ENCODE measurements at regions not wholly inside any gene's neighbourhood (a gene's known extent, or its start where the extent isn't known, plus 50 kb on each side); places are given as distances from the start of the nearest gene placed in this dataset.
"Not testable (repeated sequence)": the region's sequence is repeated elsewhere in the genome, so short reads cannot be mapped to it uniquely, and the experiment has no call there.

DNA sequence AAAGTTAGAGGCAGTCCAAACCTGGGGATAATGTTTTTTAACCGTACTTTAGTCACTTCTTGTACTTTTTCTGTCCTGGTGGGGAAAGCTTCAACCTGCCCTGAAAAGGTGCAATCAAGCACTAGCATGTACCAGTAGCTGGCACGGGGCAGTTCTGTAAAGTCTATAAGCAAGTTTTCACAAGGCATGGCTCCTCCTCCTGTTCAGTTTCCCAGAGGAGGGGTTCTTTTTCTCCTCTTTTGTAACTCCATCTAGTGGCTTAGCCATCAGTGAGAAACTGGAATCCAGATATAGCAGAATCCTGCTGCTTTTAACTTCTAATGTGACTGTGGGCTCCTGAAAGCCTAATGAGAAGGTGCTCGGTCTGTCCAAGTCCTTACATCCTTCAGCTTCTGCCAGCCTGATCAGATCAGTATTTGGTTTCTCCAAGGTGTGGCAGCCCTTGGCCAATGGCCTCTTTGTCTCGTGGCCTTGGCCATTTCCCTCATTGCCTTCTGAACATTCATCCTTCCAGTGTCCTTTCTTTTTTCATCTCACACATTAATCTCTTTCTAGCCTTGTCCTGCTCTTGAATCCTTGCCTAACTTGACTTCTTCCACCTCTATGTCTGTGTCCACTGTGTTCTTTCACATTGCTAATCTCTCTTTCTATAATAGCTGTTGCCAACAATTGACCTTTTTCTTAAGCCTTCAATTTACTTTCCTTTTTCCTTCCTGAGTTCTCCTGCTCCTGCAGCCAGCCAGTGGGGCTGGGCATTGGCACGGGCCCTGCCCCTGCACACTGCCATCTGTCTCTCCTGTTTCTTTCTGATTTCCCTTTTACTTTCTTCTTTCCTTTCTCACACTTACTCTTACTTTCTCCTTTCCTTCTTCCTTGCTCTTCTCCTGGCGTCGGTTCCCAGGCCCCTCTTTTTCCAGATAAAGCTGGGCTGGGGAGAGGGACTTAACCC is 222.0 kb upstream of the SYNCRIP start:
- Histone ChIP-seq H3K9ac (ENCODE audit: insufficient read length, low read depth) (no peak overlapping the region), H3K36me3 (ENCODE audit: insufficient read depth, insufficient read length, low read length) (no peaks in the 10 kb centered on the region), H3K4me1 (ENCODE audit: insufficient read depth, insufficient read length) (no peaks in the 10 kb centered on the region), H3K9me3 (ENCODE audit: insufficient read depth, low read length) (no peaks in the 10 kb centered on the region), H3K27me3 (ENCODE audit: insufficient read depth, insufficient read length) (no peaks in the 10 kb centered on the region), H3K4me3 (ENCODE audit: insufficient read length, low read depth) (no peak overlapping the region)
- DNase-seq (ENCODE audit: low read depth, low spot score), result no peak
- no peak for TF ChIP-seq SUZ12 (IDR thresholded peaks at IDR 0.05; ENCODE audit: extremely low read depth, insufficient read depth, insufficient read length)
- no peak for TF ChIP-seq ZNF274 (IDR thresholded peaks at IDR 0.05; ENCODE audit: low read depth, low read length)
- TF ChIP-seq YY1 (IDR thresholded peaks at IDR 0.05; ENCODE audit: insufficient read depth, insufficient read length), result no peak

DNA sequence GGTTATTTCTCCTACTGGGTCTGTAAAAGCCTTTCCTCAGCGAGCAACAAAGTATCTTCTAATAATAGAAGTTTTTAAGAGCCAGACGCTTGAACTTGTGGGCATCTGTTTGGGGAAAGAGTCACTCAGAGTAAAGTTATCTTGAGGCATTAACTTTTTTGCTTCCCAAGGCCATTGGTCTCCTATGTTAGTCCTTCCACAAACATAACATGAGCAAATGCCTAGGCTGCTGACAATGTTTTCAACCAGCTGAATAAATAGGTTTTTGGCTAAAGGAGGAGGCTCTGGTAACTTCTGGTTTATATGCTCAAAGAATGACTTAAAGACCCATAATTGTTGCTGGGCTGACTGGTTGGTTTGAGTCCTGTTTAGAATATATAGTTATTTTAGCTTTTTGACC is 213.5 kb upstream of the SYNCRIP start:
- TF ChIP-seq YY1 (IDR thresholded peaks at IDR 0.05; ENCODE audit: insufficient read depth, insufficient read length) (no peak), ZNF274 (IDR thresholded peaks at IDR 0.05; ENCODE audit: low read depth, low read length) (no peak), SUZ12 (IDR thresholded peaks at IDR 0.05; ENCODE audit: extremely low read depth, insufficient read depth, insufficient read length) (no peak)
- no peaks in the 10 kb centered on the region for H3K36me3 ChIP-seq (ENCODE audit: insufficient read depth, insufficient read length, low read length)
- H3K9me3 ChIP-seq (ENCODE audit: insufficient read depth, low read length), result no peaks in the 10 kb centered on the region
- no peak overlapping the region for H3K9ac ChIP-seq (ENCODE audit: insufficient read length, low read depth)
- H3K4me1 ChIP-seq (ENCODE audit: insufficient read depth, insufficient read length), result no peaks in the 10 kb centered on the region
- H3K27me3 ChIP-seq (ENCODE audit: insufficient read depth, insufficient read length), result no peaks in the 10 kb centered on the region
- no peak for DNase-seq (ENCODE audit: low read depth, low spot score)
- no peak overlapping the region for H3K4me3 ChIP-seq (ENCODE audit: insufficient read length, low read depth)

DNA sequence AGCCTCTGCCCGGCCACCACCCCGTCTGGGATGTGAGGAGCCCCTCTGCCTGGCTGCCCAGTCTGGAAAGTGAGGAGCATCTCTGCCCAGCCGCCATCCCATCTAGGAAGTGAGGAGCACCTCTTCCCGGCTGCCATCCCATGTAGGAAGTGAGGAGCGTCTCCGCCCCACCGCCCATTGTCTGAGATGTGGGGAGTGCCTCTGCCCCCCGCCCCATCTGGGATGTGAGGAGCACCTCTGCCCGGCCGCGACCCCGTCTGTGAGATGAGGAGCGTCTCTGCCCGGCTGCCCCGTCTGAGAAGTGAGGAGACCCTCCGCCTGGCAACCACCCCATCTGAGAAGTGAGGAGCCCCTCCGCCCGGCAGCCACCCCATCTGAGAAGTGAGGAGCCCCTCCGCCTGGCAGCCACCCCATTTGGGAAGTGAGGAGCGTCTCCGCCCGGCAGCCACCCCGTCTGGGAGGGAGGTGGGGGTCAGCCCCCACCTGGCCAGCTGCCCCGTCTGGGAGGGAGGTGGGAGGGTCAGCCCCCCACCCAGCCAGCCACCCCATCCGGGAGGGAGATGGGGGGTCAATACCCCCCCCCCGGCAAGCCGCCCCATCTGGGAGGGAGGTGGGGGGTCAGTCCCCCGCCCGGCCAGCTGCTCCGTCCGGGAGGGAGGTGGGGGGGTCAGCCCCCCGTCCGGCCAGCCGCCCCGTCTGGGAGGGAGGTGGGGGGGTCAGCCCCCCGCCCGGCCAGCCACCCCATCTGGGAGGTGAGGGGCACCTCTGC is 195.8 kb upstream of the SYNCRIP start:
- H3K9ac ChIP-seq (ENCODE audit: insufficient read length, low read depth); H3K9me3 ChIP-seq (ENCODE audit: insufficient read depth, low read length); H3K4me3 ChIP-seq (ENCODE audit: insufficient read length, low read depth); H3K36me3 ChIP-seq (ENCODE audit: insufficient read depth, insufficient read length, low read length); H3K27me3 ChIP-seq (ENCODE audit: insufficient read depth, insufficient read length); DNase-seq (ENCODE audit: low read depth, low spot score); H3K4me1 ChIP-seq (ENCODE audit: insufficient read depth, insufficient read length): not testable (repeated sequence)

DNA sequence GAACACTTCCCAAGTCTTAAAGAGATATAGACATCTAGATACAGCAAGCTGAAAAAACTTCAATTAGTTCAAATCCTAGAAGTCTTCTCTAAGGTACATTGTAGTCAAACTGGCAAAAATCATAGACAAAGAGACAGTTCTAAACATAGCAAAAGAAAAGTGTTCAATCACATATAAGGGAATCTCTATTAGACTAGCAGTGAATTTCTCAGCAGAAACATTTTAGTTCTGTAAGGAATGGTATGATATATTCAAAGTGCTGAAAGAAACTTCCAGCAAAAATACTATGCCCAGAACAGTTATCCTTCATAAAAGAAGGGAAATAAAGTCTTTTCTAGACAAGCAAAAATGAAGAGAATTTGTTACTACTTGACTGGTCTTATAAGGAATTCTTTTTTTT is 186.3 kb upstream of the SYNCRIP start:
- Histone ChIP-seq H3K4me3 (ENCODE audit: insufficient read length, low read depth) (no peak overlapping the region), H3K9ac (ENCODE audit: insufficient read length, low read depth) (no peak overlapping the region), H3K9me3 (ENCODE audit: insufficient read depth, low read length) (no peaks in the 10 kb centered on the region), H3K4me1 (ENCODE audit: insufficient read depth, insufficient read length) (no peaks in the 10 kb centered on the region), H3K27me3 (ENCODE audit: insufficient read depth, insufficient read length) (no peaks in the 10 kb centered on the region), H3K36me3 (ENCODE audit: insufficient read depth, insufficient read length, low read length) (no peaks in the 10 kb centered on the region)
- no peak for TF ChIP-seq SUZ12 (IDR thresholded peaks at IDR 0.05; ENCODE audit: extremely low read depth, insufficient read depth, insufficient read length)
- no peak for TF ChIP-seq YY1 (IDR thresholded peaks at IDR 0.05; ENCODE audit: insufficient read depth, insufficient read length)
- TF ChIP-seq ZNF274 (IDR thresholded peaks at IDR 0.05; ENCODE audit: low read depth, low read length), result no peak
- no peak for DNase-seq (ENCODE audit: low read depth, low spot score)

DNA sequence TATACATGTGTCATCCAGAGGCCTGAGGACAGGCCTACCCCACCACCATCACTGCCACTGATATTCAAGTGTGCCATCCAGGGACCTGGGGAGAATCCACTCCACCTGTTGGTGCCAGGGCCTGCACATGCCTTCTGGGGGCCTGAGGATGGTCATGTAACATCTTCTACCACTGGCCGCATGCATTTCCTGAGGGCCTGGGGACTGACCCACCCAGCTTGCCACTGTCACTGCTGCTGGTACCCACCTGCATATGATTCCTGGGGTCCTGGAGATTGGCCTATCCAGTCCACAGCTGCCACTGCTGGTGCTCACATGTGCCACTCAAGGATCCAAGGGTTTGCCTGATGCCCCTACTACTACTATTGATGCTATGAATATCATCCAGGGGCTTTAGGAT is 184.3 kb upstream of the SYNCRIP start:
- no peaks in the 10 kb centered on the region for H3K4me1 ChIP-seq (ENCODE audit: insufficient read depth, insufficient read length)
- no peaks in the 10 kb centered on the region for H3K9me3 ChIP-seq (ENCODE audit: insufficient read depth, low read length)
- no peaks in the 10 kb centered on the region for H3K27me3 ChIP-seq (ENCODE audit: insufficient read depth, insufficient read length)
- no peak overlapping the region for H3K4me3 ChIP-seq (ENCODE audit: insufficient read length, low read depth)
- H3K9ac ChIP-seq (ENCODE audit: insufficient read length, low read depth), result no peak overlapping the region
- no peaks in the 10 kb centered on the region for H3K36me3 ChIP-seq (ENCODE audit: insufficient read depth, insufficient read length, low read length)
- DNase-seq (ENCODE audit: low read depth, low spot score), result no peak
- TF ChIP-seq YY1 (IDR thresholded peaks at IDR 0.05; ENCODE audit: insufficient read depth, insufficient read length), result no peak
- no peak for TF ChIP-seq ZNF274 (IDR thresholded peaks at IDR 0.05; ENCODE audit: low read depth, low read length)
- TF ChIP-seq SUZ12 (IDR thresholded peaks at IDR 0.05; ENCODE audit: extremely low read depth, insufficient read depth, insufficient read length), result no peak

DNA sequence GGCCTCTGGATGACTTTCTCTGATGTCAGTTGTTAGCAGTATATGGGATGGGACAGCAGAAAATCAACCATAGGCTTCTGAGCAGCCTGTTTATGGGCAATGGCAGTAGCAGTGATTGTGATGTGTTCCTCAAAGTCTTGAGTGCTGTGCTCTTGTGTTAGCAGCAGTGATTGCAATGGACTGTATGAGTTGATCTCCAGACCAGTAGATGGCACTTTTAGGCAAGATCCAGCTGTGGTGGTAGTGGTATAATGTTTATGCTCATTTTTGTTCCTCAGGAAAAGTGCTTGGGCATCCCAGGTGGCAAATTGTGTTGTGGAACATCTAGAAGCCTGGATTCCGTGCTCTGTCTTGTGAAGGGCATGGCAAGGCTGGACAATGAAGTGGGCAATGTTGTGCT is 181.6 kb upstream of the SYNCRIP start:
- Histone ChIP-seq H3K27me3 (ENCODE audit: insufficient read depth, insufficient read length) (no peaks in the 10 kb centered on the region), H3K9ac (ENCODE audit: insufficient read length, low read depth) (no peak overlapping the region), H3K36me3 (ENCODE audit: insufficient read depth, insufficient read length, low read length) (no peaks in the 10 kb centered on the region), H3K4me3 (ENCODE audit: insufficient read length, low read depth) (no peak overlapping the region), H3K4me1 (ENCODE audit: insufficient read depth, insufficient read length) (no peaks in the 10 kb centered on the region), H3K9me3 (ENCODE audit: insufficient read depth, low read length) (no peaks in the 10 kb centered on the region)
- DNase-seq (ENCODE audit: low read depth, low spot score), result no peak
- TF ChIP-seq ZNF274 (IDR thresholded peaks at IDR 0.05; ENCODE audit: low read depth, low read length) (no peak), YY1 (IDR thresholded peaks at IDR 0.05; ENCODE audit: insufficient read depth, insufficient read length) (no peak), SUZ12 (IDR thresholded peaks at IDR 0.05; ENCODE audit: extremely low read depth, insufficient read depth, insufficient read length) (no peak)

DNA sequence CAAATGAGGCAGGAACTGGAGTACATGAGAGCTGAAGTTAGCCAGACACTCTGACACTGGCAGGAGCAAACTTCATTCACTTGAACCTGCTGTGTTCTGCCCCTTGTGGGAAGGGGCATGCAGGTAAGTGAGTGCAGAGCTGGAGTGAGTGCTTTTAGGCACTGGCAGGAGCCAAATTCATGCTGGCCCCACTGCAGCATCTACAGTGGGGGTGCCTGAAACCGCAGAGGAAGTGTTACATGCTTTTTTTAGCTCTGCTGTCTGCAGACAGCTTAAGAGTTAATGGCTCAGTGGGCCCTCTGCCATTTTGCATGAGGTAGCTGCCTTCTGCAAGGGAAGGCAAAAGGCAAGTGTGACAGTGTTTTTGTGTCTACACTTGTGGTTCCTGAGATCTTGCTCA is 167.9 kb upstream of the SYNCRIP start:
- no peak for TF ChIP-seq SUZ12 (IDR thresholded peaks at IDR 0.05; ENCODE audit: extremely low read depth, insufficient read depth, insufficient read length)
- no peak for TF ChIP-seq ZNF274 (IDR thresholded peaks at IDR 0.05; ENCODE audit: low read depth, low read length)
- no peak for TF ChIP-seq YY1 (IDR thresholded peaks at IDR 0.05; ENCODE audit: insufficient read depth, insufficient read length)
- DNase-seq (ENCODE audit: low read depth, low spot score), result no peak
- H3K4me1 ChIP-seq (ENCODE audit: insufficient read depth, insufficient read length), result no peaks in the 10 kb centered on the region
- H3K4me3 ChIP-seq (ENCODE audit: insufficient read length, low read depth), result no peak overlapping the region
- H3K27me3 ChIP-seq (ENCODE audit: insufficient read depth, insufficient read length), result no peaks in the 10 kb centered on the region
- no peaks in the 10 kb centered on the region for H3K36me3 ChIP-seq (ENCODE audit: insufficient read depth, insufficient read length, low read length)
- H3K9ac ChIP-seq (ENCODE audit: insufficient read length, low read depth), result no peak overlapping the region
- peaks cover 35% of the 10 kb centered on the region; the same call in 1 of the 2 replicates for H3K9me3 ChIP-seq (ENCODE audit: insufficient read depth, low read length)

Measured in NT2/D1 (cell line).